ENCODE measurements at regions not wholly inside any gene's neighbourhood (a gene's known extent, or its start where the extent isn't known, plus 50 kb on each side); places are given as distances from the start of the nearest gene placed in this dataset.

DNA sequence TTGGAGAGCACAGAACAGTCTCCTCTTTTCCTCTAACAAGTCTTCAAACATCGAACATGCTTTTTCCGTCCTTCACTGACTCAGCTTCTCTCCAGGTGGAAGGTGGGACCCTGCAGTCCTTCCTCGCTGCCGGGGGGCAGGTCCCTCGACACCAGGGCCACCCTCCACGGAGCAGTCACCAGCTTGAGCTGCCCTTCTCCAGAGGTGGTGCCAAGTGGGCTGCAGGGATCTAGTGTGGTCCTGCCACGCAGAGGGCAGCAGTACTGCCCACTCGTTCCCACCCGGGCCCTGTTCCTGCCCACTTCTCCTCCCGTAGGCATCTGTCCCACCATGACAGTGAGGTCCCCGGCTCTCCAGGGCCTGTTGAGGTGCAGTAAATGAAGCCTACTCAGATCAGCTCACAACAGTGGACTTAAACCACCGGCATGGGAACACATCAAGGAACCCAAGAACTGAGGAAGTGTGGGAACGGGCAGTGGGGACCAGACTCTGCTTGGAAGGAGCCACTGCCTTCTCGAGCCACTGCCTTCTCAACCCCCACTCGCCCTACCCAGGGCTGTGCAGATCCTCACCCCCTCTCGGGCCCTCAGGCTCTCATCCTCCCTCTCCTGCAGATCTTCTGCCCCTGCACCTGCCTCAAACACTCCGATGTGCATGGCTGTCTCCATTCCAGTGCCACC lies 153.9 kb downstream of the OAT start:
- peaks cover 8% of the 10 kb centered on the region for H3K4me1 ChIP-seq (ENCODE audit: control insufficient read depth, insufficient read depth, low read length)
- H3K4me3 ChIP-seq (ENCODE audit: low read length in 2 of 2), result no peak overlapping the region
- H3K9me3 ChIP-seq (ENCODE audit: control insufficient read depth in 2 of 2, low read length in 2 of 2), result no peaks in the 10 kb centered on the region
- no peak overlapping the region for H3K27ac ChIP-seq (ENCODE audit: low read length)
- no peaks in the 10 kb centered on the region for H3K27me3 ChIP-seq (ENCODE audit: control insufficient read depth in 1 of 2, insufficient read depth in 2 of 2, low read length in 2 of 2)
- no peaks in the 10 kb centered on the region for H3K36me3 ChIP-seq (ENCODE audit: control insufficient read depth in 2 of 2, insufficient read depth in 2 of 2, low read length in 2 of 2)
- no peak overlapping the region for H3K9ac ChIP-seq (ENCODE audit: low read length in 2 of 2)

DNA sequence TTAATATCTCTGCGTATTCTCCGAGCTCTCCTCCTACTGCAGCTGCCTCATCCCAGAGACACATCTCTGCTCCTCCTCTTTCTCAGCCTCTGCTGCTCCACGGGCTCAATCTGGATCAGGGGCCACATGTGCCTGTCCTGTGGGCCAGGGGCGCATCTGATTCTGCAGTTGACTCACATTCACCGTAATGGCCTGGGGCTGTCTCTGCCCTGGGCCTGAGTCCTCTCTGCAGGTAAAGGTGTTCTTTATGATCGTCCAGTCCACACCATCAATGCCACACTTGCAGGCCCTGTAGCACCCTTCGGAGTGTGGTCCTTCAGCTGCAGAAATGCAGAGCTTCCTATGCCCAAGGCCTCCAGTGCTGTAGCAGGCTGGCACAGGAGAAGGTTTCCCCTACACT lies 154.5 kb downstream of the OAT start:
- no peaks in the 10 kb centered on the region for H3K36me3 ChIP-seq (ENCODE audit: control insufficient read depth in 2 of 2, insufficient read depth in 2 of 2, low read length in 2 of 2)
- H3K27me3 ChIP-seq (ENCODE audit: control insufficient read depth in 1 of 2, insufficient read depth in 2 of 2, low read length in 2 of 2), result no peaks in the 10 kb centered on the region
- H3K27ac ChIP-seq (ENCODE audit: low read length), result no peak overlapping the region
- no peak overlapping the region for H3K4me3 ChIP-seq (ENCODE audit: low read length in 2 of 2)
- no peak overlapping the region for H3K9ac ChIP-seq (ENCODE audit: low read length in 2 of 2)
- H3K4me1 ChIP-seq (ENCODE audit: control insufficient read depth, insufficient read depth, low read length), result peaks cover 8% of the 10 kb centered on the region
- H3K9me3 ChIP-seq (ENCODE audit: control insufficient read depth in 2 of 2, low read length in 2 of 2), result peaks cover 0 to 4% of the 10 kb centered on the region in 2 donors

DNA sequence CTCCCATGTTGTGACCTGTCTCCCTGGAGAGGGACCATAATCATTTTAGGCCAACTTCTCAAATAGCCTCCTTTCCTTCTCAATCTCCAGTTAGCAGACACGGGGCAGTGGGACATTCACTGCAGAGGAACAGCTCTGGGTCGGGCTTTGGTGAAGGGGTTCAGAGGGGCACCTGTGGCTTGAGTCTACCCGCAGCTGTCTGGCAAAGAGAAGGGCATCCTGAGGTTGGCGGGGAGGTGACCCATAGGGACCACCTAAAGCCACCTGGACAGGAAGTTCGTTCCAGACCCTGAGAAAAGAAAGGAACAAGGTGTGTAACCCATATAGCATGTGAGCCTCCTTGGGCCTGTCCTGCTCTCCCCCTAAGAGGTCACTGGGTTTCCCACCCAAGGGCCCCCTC lies 155.0 kb downstream of the OAT start:
- H3K27ac ChIP-seq (ENCODE audit: low read length), result no peak overlapping the region
- H3K36me3 ChIP-seq (ENCODE audit: control insufficient read depth in 2 of 2, insufficient read depth in 2 of 2, low read length in 2 of 2), result no peaks in the 10 kb centered on the region
- H3K9ac ChIP-seq (ENCODE audit: low read length in 2 of 2), result no peak overlapping the region
- no peaks in the 10 kb centered on the region for H3K27me3 ChIP-seq (ENCODE audit: control insufficient read depth in 1 of 2, insufficient read depth in 2 of 2, low read length in 2 of 2)
- H3K4me1 ChIP-seq (ENCODE audit: control insufficient read depth, insufficient read depth, low read length), result peaks cover 8% of the 10 kb centered on the region
- H3K4me3 ChIP-seq (ENCODE audit: low read length in 2 of 2), result no peak overlapping the region
- peaks cover 0 to 6% of the 10 kb centered on the region in 2 donors for H3K9me3 ChIP-seq (ENCODE audit: control insufficient read depth in 2 of 2, low read length in 2 of 2)

DNA sequence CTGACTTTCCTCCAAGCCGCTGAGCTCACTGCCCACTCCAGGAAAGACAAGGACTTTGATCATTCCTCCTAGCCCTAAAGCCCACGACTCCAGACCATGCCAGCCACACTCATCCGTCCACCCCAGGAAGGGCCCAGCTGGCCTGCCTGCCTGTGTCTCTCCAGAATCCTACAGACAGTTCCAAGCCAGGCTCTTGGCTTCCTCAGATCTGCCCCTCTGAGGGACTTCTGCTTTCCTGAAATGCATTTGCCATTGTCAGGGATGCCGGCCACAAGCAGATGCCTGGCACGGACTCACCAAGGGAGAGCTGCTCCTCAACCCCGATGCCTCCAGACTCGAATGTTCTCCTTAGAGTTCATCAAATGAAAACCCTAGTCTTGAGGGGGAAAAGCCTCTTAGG lies 155.8 kb downstream of the OAT start:
- no peak overlapping the region for H3K9ac ChIP-seq (ENCODE audit: low read length in 2 of 2)
- H3K4me1 ChIP-seq (ENCODE audit: control insufficient read depth, insufficient read depth, low read length), result peaks cover 8% of the 10 kb centered on the region
- no peaks in the 10 kb centered on the region for H3K36me3 ChIP-seq (ENCODE audit: control insufficient read depth in 2 of 2, insufficient read depth in 2 of 2, low read length in 2 of 2)
- peaks cover 0 to 6% of the 10 kb centered on the region in 2 donors for H3K9me3 ChIP-seq (ENCODE audit: control insufficient read depth in 2 of 2, low read length in 2 of 2)
- H3K27ac ChIP-seq (ENCODE audit: low read length), result no peak overlapping the region
- no peak overlapping the region for H3K4me3 ChIP-seq (ENCODE audit: low read length in 2 of 2)
- H3K27me3 ChIP-seq (ENCODE audit: control insufficient read depth in 1 of 2, insufficient read depth in 2 of 2, low read length in 2 of 2), result no peaks in the 10 kb centered on the region

DNA sequence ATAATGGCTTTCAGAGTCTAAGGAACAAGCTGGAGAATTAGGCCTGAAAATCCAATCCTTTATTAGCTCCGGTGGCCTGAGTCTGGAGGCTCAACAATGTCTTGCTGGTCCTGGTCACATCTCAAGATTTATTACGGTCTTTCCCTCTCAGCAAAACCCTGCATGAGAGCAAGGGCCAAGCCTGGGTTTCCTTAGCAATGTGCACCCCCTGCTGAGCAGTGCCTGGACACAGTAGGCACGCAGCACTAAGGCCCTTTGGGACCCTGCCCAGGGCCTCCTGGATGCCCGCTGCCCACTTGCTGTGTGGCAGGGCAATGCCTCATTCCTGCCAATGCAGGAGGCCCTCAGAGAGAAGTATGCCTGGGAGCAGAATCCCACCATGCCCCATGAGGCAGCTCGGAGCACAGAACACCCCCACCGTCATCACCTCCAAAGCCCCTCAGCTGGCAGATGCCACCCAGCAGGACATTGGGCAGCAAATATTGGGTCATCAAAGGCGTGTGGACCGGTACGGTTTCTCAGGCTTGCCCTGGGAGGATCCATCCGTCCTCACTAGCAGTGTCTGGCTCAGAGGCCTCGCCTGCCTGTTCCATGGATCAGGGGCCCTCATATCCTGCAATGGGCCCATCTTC lies 156.4 kb downstream of the OAT start:
- H3K27ac ChIP-seq (ENCODE audit: low read length), result no peak overlapping the region
- H3K9me3 ChIP-seq (ENCODE audit: control insufficient read depth in 2 of 2, low read length in 2 of 2), result peaks cover 0 to 6% of the 10 kb centered on the region in 2 donors
- H3K27me3 ChIP-seq (ENCODE audit: control insufficient read depth in 1 of 2, insufficient read depth in 2 of 2, low read length in 2 of 2), result no peaks in the 10 kb centered on the region
- H3K36me3 ChIP-seq (ENCODE audit: control insufficient read depth in 2 of 2, insufficient read depth in 2 of 2, low read length in 2 of 2), result no peaks in the 10 kb centered on the region
- no peak overlapping the region for H3K9ac ChIP-seq (ENCODE audit: low read length in 2 of 2)
- H3K4me3 ChIP-seq (ENCODE audit: low read length in 2 of 2), result no peak overlapping the region
- peaks cover 3% of the 10 kb centered on the region for H3K4me1 ChIP-seq (ENCODE audit: control insufficient read depth, insufficient read depth, low read length)

DNA sequence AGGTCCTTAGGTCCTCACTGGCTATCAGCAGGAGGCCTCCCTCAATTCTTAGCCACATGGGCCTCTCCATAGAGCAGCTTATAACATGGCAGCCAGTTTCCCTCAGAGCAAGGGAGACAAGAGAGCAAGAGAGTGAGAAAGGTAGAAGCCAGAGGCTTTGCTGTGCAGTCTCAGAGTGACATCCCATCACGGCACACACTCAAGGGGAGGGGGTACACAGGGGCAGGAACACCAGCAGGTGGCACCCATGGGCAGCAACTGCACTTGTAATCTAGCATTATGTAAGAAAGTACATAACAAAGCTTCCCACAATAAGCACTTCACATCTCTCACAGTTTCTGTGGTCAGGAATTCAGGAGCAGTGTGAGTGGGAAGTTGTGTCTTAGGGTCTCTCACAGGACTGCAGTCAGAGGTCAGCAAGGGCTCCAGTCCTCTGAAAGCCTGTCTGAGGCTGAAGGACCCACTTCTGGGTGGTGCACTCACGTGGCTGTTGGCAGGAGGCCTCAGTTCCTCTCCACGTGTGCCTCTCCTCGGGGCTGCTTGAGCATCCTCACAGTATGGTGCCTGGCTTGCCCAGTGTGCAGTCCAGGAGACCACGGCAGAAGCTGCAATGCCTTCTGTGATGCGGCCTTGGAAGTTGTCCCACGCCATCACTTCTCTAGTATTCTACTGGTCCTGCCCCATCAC lies 159.4 kb downstream of the OAT start:
- no peak overlapping the region for H3K9ac ChIP-seq (ENCODE audit: low read length in 2 of 2)
- no peaks in the 10 kb centered on the region for H3K36me3 ChIP-seq (ENCODE audit: control insufficient read depth in 2 of 2, insufficient read depth in 2 of 2, low read length in 2 of 2)
- H3K4me1 ChIP-seq (ENCODE audit: control insufficient read depth, insufficient read depth, low read length), result peaks cover 21% of the 10 kb centered on the region
- H3K9me3 ChIP-seq (ENCODE audit: control insufficient read depth in 2 of 2, low read length in 2 of 2), result peaks cover 0 to 6% of the 10 kb centered on the region in 2 donors
- H3K4me3 ChIP-seq (ENCODE audit: low read length in 2 of 2), result no peak overlapping the region
- H3K27ac ChIP-seq (ENCODE audit: low read length), result no peak overlapping the region
- no peaks in the 10 kb centered on the region for H3K27me3 ChIP-seq (ENCODE audit: control insufficient read depth in 1 of 2, insufficient read depth in 2 of 2, low read length in 2 of 2)

DNA sequence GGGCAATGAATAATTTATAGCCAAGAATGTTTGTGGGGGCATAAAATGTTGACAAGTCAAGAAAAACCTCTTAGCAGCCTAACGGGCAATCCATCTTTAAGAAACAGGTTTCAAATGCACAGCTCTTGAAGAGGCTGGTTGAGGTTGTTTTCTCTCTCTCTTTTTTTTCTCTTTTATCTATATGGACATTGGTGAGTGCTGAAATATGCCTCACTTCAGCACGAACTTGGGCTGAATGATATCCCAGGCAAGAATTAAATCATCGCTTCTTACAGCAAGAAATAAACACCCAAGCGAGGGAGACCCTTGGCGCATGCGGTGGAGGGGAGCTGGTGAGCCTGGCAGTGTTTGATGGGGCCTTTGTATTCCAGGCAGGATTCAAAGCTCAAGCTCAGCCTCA lies 160.9 kb downstream of the OAT start:
- H3K4me1 ChIP-seq (ENCODE audit: control insufficient read depth, insufficient read depth, low read length), result peaks cover 21% of the 10 kb centered on the region
- no peaks in the 10 kb centered on the region for H3K36me3 ChIP-seq (ENCODE audit: control insufficient read depth in 2 of 2, insufficient read depth in 2 of 2, low read length in 2 of 2)
- no peak overlapping the region for H3K27ac ChIP-seq (ENCODE audit: low read length)
- H3K9me3 ChIP-seq (ENCODE audit: control insufficient read depth in 2 of 2, low read length in 2 of 2), result peaks cover 0 to 6% of the 10 kb centered on the region in 2 donors
- no peak overlapping the region for H3K4me3 ChIP-seq (ENCODE audit: low read length in 2 of 2)
- H3K9ac ChIP-seq (ENCODE audit: low read length in 2 of 2), result no peak overlapping the region
- no peaks in the 10 kb centered on the region for H3K27me3 ChIP-seq (ENCODE audit: control insufficient read depth in 1 of 2, insufficient read depth in 2 of 2, low read length in 2 of 2)

DNA sequence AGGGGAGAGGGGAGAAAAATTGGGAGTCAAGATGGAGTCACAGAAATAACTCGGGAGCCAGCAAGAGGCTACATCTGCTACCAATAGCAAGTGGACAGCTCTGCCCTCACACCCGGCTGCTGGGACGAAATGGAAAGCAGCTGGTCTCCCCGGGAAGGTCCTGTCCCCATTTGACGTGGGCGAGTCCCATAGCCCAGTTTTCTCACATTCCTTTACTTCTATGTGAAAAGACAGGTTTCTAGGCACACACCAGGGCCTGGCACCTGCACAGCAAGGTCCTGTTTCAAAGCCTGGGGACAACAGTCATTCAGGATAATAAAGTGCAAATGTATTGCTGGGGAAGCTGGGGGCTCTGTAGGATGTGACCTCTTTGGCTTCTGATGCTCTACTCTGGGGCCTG lies 162.6 kb downstream of the OAT start:
- peak overlapping the region; percentile 95 for H3K27ac ChIP-seq (ENCODE audit: low read length)

DNA sequence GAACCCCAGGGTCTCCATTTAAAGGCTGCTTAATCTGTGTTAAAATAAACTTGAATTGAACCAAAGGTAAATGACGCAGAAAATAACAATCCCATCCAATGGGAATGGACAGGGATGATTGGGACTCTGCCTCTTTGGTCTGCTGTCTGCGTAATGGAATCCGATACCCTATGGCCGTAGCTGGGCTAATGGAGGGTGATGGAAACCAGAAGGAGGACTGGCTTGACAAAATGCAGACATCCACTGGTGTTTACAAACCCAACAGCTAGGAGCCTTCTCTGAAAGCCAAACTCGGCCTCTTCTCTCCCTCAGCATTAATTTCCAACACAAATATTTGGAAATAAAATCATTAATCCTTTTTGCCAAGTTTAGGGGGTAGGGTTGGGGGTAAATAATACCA lies 162.2 kb upstream of the CHST15 start:
- Histone ChIP-seq H3K4me1 (ENCODE audit: control insufficient read depth, insufficient read depth, low read length) (peaks cover 21% of the 10 kb centered on the region), H3K27me3 (ENCODE audit: control insufficient read depth in 1 of 2, insufficient read depth in 2 of 2, low read length in 2 of 2) (no peaks in the 10 kb centered on the region), H3K4me3 (ENCODE audit: low read length in 2 of 2) (peak overlapping the region in 1 of 2 donors; percentile 3), H3K36me3 (ENCODE audit: control insufficient read depth in 2 of 2, insufficient read depth in 2 of 2, low read length in 2 of 2) (no peaks in the 10 kb centered on the region), H3K9ac (ENCODE audit: low read length in 2 of 2) (no peak overlapping the region), H3K9me3 (ENCODE audit: control insufficient read depth in 2 of 2, low read length in 2 of 2) (peaks cover 0 to 6% of the 10 kb centered on the region in 2 donors), H3K27ac (ENCODE audit: low read length) (peak overlapping the region; percentile 95)

More for the DNA sequence above, 162.6 kb downstream of the OAT start:
- no peaks in the 10 kb centered on the region for H3K36me3 ChIP-seq (ENCODE audit: control insufficient read depth in 2 of 2, insufficient read depth in 2 of 2, low read length in 2 of 2)
- H3K4me3 ChIP-seq (ENCODE audit: low read length in 2 of 2), result no peak overlapping the region
- no peaks in the 10 kb centered on the region for H3K27me3 ChIP-seq (ENCODE audit: control insufficient read depth in 1 of 2, insufficient read depth in 2 of 2, low read length in 2 of 2)
- H3K9me3 ChIP-seq (ENCODE audit: control insufficient read depth in 2 of 2, low read length in 2 of 2), result peaks cover 0 to 6% of the 10 kb centered on the region in 2 donors
- peak overlapping the region; percentile 12 to 60 for H3K9ac ChIP-seq (ENCODE audit: low read length in 2 of 2)
- H3K4me1 ChIP-seq (ENCODE audit: control insufficient read depth, insufficient read depth, low read length), result peaks cover 21% of the 10 kb centered on the region

DNA sequence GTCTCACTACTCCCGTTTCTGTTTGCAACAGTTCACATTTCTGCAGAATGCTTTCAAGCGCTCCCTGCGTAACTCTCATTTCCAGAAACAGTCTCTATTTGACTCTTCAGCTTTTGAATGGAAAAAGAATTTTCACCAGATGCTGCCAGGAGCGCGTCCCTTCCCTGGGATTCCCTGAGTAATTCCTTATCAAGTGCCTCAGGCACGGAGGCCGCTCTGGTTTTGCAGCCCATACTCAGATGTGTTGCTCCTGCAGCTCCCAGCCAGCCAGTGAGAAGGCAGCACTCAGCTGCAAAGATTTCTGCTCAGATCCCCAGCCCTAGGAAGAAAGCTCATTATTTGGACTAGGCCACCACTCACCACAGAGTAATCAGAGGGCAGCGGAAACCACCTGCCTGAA lies 161.1 kb upstream of the CHST15 start:
- Histone ChIP-seq H3K4me1 (ENCODE audit: control insufficient read depth, insufficient read depth, low read length) (peaks cover 21% of the 10 kb centered on the region), H3K27me3 (ENCODE audit: control insufficient read depth in 1 of 2, insufficient read depth in 2 of 2, low read length in 2 of 2) (no peaks in the 10 kb centered on the region), H3K4me3 (ENCODE audit: low read length in 2 of 2) (no peak overlapping the region), H3K36me3 (ENCODE audit: control insufficient read depth in 2 of 2, insufficient read depth in 2 of 2, low read length in 2 of 2) (no peaks in the 10 kb centered on the region), H3K9me3 (ENCODE audit: control insufficient read depth in 2 of 2, low read length in 2 of 2) (peaks cover 0 to 5% of the 10 kb centered on the region in 2 donors), H3K9ac (ENCODE audit: low read length in 2 of 2) (peak overlapping the region; percentile 1 to 36), H3K27ac (ENCODE audit: low read length) (peak overlapping the region; percentile 95)

DNA sequence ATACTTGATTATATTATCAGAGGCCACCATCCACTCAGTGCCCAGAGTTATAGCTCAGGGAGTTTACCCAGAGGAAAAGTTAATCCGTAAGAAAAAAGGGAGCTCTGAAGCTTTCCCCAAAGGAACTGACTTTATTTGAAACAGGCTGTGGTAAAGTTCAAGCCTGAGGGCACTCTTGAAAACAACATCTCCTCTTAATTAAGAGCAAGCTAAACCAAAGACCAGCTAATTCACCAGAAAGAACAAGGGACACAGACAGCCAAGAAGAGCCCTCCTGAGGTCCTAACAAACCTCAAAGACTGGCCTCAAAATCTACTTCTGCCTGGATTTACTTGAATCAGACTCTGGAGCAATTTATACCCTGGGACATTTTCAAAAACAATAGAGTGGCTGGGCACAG lies 159.6 kb upstream of the CHST15 start:
- Histone ChIP-seq H3K27ac (ENCODE audit: low read length) (no peak overlapping the region), H3K9ac (ENCODE audit: low read length in 2 of 2) (no peak overlapping the region), H3K4me1 (ENCODE audit: control insufficient read depth, insufficient read depth, low read length) (peaks cover 21% of the 10 kb centered on the region), H3K4me3 (ENCODE audit: low read length in 2 of 2) (no peak overlapping the region), H3K9me3 (ENCODE audit: control insufficient read depth in 2 of 2, low read length in 2 of 2) (no peaks in the 10 kb centered on the region), H3K27me3 (ENCODE audit: control insufficient read depth in 1 of 2, insufficient read depth in 2 of 2, low read length in 2 of 2) (no peaks in the 10 kb centered on the region), H3K36me3 (ENCODE audit: control insufficient read depth in 2 of 2, insufficient read depth in 2 of 2, low read length in 2 of 2) (no peaks in the 10 kb centered on the region)

Measured in stomach smooth muscle (tissue), 2 donors.